Ishikawa (cell line): ENCODE measurements at regions not wholly inside any gene's neighbourhood (a gene's known extent, or its start where the extent isn't known, plus 50 kb on each side); places are given as distances from the start of the nearest gene placed in this dataset.

Source experiments
- CEBPB ChIP-seq: IDR thresholded peaks from 2 replicates; pipeline ENCODE4 v1.6.1; 2012
- CREB1 ChIP-seq: IDR thresholded peaks from 2 replicates; pipeline ENCODE4 v1.6.1; 2012; ENCODE audit warnings: low read depth
- EGR1 ChIP-seq: IDR thresholded peaks from 2 replicates; pipeline ENCODE4 v1.6.1; 2012
- EP300 ChIP-seq: IDR thresholded peaks from 2 replicates; pipeline ENCODE4 v1.6.1; 2012; ENCODE audit warnings: borderline replicate concordance
- FOXM1 ChIP-seq: IDR thresholded peaks from 2 replicates; pipeline ENCODE4 v1.6.1; 2012; ENCODE audit warnings: low read depth, borderline replicate concordance
- NFIC ChIP-seq: IDR thresholded peaks from 2 replicates; pipeline ENCODE4 v1.6.1; 2012
- RAD21 ChIP-seq: IDR thresholded peaks from 2 replicates; pipeline ENCODE4 v1.6.1; 2012; ENCODE audit warnings: low read depth
- REST ChIP-seq: IDR thresholded peaks from 2 replicates; pipeline ENCODE4 v1.6.1; 2012; ENCODE audit warnings: low read depth, mild to moderate bottlenecking
- TAF1 ChIP-seq: IDR thresholded peaks from 2 replicates; pipeline ENCODE4 v1.6.1; 2012; ENCODE audit warnings: low read depth, mild to moderate bottlenecking
- TCF12 ChIP-seq: IDR thresholded peaks from 2 replicates; pipeline ENCODE4 v1.6.1; 2012; ENCODE audit warnings: low read depth
- TEAD4 ChIP-seq: IDR thresholded peaks from 2 replicates; pipeline ENCODE4 v1.6.1; 2012
- USF1 ChIP-seq: IDR thresholded peaks from 2 replicates; pipeline ENCODE4 v1.6.1; 2012
- YY1 ChIP-seq: IDR thresholded peaks from 2 replicates; pipeline ENCODE4 v1.6.1; 2012; ENCODE audit warnings: low read depth
- ZBTB7A ChIP-seq: IDR thresholded peaks from 2 replicates; pipeline ENCODE4 v1.6.1; 2012; ENCODE audit warnings: low read depth
- TF ChIP-seq, protein P1 (sequence below): IDR thresholded peaks from 2 replicates; pipeline ENCODE4 v1.6.1; 2012

GRCh38 chr17:31697838-31698237 is 161.2 kb downstream of the COPRS start:
- TF ChIP-seq CEBPB (no peak), NFIC (no peak), FOXM1 (no peak), EP300 (no peak), USF1 (no peak), CREB1 (no peak), YY1 (no peak)
- TF ChIP-seq, protein P1, sequence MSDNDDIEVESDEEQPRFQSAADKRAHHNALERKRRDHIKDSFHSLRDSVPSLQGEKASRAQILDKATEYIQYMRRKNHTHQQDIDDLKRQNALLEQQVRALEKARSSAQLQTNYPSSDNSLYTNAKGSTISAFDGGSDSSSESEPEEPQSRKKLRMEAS: no peak

DNA sequence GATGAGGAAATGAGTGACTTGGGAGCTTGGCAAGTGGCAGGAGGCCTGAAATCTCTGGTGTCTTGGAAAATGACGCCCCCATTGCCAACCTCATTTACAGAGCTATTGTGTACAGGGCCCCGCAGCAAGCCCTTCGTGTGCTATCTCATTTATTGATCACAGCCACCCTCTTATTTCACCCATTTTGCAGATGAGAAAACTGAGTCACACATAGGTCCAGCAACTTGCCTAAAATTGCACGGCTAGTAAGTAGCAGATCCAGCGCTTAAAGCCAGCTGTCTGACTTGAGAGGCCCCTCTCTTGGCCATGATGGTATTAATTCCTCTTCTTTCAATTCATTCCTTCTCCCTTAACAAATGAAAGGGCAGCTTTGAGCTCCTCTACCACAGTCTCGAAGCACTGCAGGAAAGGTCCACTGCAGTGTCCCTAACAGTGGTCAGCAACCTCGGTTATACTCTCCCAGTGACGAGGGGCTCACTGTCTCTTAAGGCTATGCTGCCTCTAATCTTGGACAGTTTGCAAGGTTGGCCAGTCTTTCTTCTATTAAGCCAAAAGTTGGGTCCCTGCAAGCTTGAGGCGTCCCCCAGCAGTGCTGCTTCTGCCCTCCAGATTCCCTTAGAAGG is 162.2 kb downstream of the COPRS start:
- no peak for TF ChIP-seq NFIC
- no peak for TF ChIP-seq USF1
- no peak for TF ChIP-seq YY1
- no peak for TF ChIP-seq ZBTB7A
- TF ChIP-seq CEBPB: no peak
- TF ChIP-seq REST: no peak
- TF ChIP-seq FOXM1: no peak
- TF ChIP-seq, protein P1: no peak
- no peak for TF ChIP-seq EP300
- no peak for TF ChIP-seq TEAD4
- no peak for TF ChIP-seq TAF1
- no peak for TF ChIP-seq EGR1
- no peak for TF ChIP-seq CREB1
- TF ChIP-seq TCF12: no peak

- TF ChIP-seq TAF1: no peak
- TF ChIP-seq EGR1: no peak
- no peak for TF ChIP-seq RAD21
- TF ChIP-seq YY1: no peak
- no peak for TF ChIP-seq FOXM1
- TF ChIP-seq ZBTB7A: no peak
- TF ChIP-seq USF1: no peak
- TF ChIP-seq NFIC: no peak
- TF ChIP-seq TCF12: no peak
- TF ChIP-seq CEBPB: no peak
- TF ChIP-seq TEAD4: no peak
- no peak for TF ChIP-seq EP300
Measured at GRCh38 chr17:31696184-31696602, 162.9 kb downstream of the COPRS start.

GRCh38 chr17:31695456-31696090 is 163.5 kb downstream of the COPRS start:
- TF ChIP-seq, protein P1: no peak

DNA sequence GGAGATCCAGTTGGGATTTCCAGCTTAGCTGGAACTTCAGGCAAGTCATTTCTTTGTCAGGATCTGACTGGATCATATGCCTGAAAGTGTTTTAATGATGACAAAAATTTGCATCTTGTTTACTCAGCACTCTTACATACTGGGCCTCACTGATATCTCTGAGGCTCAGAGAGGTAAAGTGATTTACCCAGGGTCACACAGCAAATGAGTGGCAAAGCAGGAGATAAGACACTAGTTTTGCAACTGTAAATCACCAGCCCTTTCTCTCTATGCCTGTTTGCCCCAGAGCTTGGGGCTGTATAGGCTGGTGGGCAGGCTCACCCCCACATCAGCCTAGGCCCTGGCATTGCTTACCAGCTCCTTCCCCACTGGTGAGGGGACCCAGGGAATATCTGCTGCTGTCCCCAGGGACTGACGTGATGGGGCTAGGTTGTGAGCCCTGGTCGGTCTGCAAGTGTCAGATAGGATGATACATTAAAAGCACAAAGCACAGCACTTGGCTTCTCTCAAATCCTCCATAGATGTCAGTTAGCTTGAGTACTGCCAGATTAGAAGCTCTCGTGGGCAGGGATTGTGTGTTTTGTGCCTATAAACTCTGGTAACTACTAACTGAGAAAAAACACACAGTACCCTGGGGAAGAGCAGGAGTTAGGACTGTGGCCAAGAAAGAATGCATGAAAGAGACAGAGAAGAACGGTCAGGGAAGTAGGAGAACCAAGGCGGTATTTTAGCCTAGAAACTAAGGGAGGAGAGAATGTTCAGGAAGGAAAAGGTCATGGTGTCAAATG is 165.4 kb downstream of the COPRS start:
- TF ChIP-seq TAF1: no peak
- TF ChIP-seq TCF12: no peak
- TF ChIP-seq TEAD4: no peak
- no peak for TF ChIP-seq REST

GRCh38 chr17:31692632-31693031 is 166.4 kb downstream of the COPRS start:
- no peak for TF ChIP-seq RAD21
- no peak for TF ChIP-seq TEAD4
- no peak for TF ChIP-seq FOXM1
- no peak for TF ChIP-seq ZBTB7A
- no peak for TF ChIP-seq REST
- TF ChIP-seq, protein P1: no peak
- TF ChIP-seq YY1: no peak
- no peak for TF ChIP-seq EP300
- TF ChIP-seq CEBPB: no peak
- no peak for TF ChIP-seq TCF12
- no peak for TF ChIP-seq CREB1
- TF ChIP-seq USF1: no peak
- TF ChIP-seq EGR1: no peak
- TF ChIP-seq NFIC: no peak
- no peak for TF ChIP-seq TAF1
